Prostate gland (tissue), 2 donors: ENCODE measurements at regions not wholly inside any gene's neighbourhood (a gene's known extent, or its start where the extent isn't known, plus 50 kb on each side); places are given as distances from the start of the nearest gene placed in this dataset.
"Not testable (repeated sequence)": the region's sequence is repeated elsewhere in the genome, so short reads cannot be mapped to it uniquely, and the experiment has no call there.

ENCODE experiments used
- POLR2A ChIP-seq: fragments of 450-650 bp; IDR thresholded peaks from one replicate; pipeline ENCODE4 v1.6.1; 2016; ENCODE audit warnings: antibody characterized with exemption, mild to moderate bottlenecking
- TF ChIP-seq, protein P1 (sequence below), 4 experiments: fragments of 200-600 bp in 2 of 4; fragments of 450-650 bp in 2 of 4; sonication (generic) in 2 of 4; IDR thresholded peaks; 1 replicate in 3 of 4; 2 replicates in 1 of 4; pipeline ENCODE4 v1.5.1; 2016 to 2019; ENCODE audit warnings: antibody characterized with exemption in 4 of 4, mild to moderate bottlenecking in 2 of 4, moderate library complexity in 2 of 4

DNA sequence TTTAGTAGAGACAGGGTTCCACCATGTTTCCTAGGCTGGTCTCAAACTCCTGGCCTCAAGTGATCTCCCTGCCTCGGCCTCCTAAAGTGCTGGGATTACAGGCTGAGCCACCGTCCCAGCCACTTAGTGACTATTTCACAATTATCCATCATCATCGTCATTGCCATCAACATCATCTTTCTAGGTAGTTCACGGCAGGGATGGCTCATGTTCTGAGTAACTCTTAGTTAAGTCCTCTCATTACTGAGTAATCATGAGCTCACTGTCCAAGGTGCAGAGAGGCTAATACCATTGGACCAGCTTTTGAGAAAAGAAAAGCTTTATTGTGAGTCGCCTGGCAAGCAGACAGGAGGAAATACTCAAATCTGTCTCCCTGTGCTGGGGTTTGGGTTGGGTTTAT, 108.6 kb upstream of the PRSS12 start:
- not testable (repeated sequence) for TF ChIP-seq POLR2A
- TF ChIP-seq, protein P1, sequence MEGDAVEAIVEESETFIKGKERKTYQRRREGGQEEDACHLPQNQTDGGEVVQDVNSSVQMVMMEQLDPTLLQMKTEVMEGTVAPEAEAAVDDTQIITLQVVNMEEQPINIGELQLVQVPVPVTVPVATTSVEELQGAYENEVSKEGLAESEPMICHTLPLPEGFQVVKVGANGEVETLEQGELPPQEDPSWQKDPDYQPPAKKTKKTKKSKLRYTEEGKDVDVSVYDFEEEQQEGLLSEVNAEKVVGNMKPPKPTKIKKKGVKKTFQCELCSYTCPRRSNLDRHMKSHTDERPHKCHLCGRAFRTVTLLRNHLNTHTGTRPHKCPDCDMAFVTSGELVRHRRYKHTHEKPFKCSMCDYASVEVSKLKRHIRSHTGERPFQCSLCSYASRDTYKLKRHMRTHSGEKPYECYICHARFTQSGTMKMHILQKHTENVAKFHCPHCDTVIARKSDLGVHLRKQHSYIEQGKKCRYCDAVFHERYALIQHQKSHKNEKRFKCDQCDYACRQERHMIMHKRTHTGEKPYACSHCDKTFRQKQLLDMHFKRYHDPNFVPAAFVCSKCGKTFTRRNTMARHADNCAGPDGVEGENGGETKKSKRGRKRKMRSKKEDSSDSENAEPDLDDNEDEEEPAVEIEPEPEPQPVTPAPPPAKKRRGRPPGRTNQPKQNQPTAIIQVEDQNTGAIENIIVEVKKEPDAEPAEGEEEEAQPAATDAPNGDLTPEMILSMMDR (IDR thresholded peaks at IDR 0.05): not testable (repeated sequence)
